Esophagus muscularis mucosa (tissue), 4 donors: ENCODE measurements at regions not wholly inside any gene's neighbourhood (a gene's known extent, or its start where the extent isn't known, plus 50 kb on each side); places are given as distances from the start of the nearest gene placed in this dataset.

Experiments
- EP300 ChIP-seq: sonication (generic); formaldehyde crosslinking; IDR thresholded peaks from one replicate; pipeline ENCODE4 v1.6.1; 2017; ENCODE audit warnings: antibody characterized with exemption
- POLR2A ChIP-seq: fragments of 450-650 bp; IDR thresholded peaks from one replicate; pipeline ENCODE4 v1.6.1; 2017; ENCODE audit warnings: antibody characterized with exemption, moderate library complexity, mild to moderate bottlenecking, low read depth
- POLR2AphosphoS5 ChIP-seq, 2 donors: sonication (generic); formaldehyde crosslinking; IDR thresholded peaks; one replicate each; pipeline ENCODE4 v1.6.1; 2017; ENCODE audit warnings: antibody characterized with exemption in 2 of 2
- TF ChIP-seq, protein P1 (sequence below), 3 experiments: fragments of 200-600 bp in 2 of 3; fragments of 450-650 bp in 1 of 3; sonication (generic) in 2 of 3; IDR thresholded peaks; one replicate each; pipeline ENCODE4 v1.5.1; 2017 to 2019; ENCODE audit warnings: antibody characterized with exemption in 3 of 3, mild to moderate bottlenecking in 2 of 3, moderate library complexity in 1 of 3

DNA sequence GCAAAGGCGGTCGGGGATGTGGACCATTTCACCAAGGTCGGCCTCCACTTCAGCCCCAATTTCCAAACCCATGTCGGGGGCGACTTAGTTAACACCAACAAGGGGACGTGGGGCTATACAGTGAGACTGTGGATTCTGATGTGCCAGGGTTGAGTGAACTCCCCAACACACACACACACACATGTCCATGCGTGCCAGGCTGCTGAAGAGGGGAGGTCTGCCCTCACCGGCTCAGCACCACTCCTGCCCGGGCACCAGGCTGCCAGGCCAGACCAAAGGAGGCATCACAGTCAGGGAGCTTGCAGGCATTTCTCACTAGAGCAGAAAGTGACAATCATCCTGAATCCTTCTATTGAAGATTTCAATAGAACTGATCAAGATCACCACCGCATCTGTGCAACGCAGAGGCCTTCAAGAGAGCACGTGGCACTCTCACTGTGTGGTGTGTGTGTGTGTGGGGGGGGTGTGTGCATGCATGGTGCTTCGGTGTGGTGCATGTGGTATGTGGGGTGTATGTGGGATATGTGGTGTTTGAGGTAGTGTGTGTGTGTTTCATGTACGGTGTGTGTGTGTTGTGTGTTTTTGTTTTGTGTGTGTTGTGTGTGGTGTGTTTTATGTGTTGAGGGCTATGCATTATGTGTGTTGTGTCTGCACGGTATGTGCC is 403.5 kb upstream of the RNF32 start:
- TF ChIP-seq, protein P1, sequence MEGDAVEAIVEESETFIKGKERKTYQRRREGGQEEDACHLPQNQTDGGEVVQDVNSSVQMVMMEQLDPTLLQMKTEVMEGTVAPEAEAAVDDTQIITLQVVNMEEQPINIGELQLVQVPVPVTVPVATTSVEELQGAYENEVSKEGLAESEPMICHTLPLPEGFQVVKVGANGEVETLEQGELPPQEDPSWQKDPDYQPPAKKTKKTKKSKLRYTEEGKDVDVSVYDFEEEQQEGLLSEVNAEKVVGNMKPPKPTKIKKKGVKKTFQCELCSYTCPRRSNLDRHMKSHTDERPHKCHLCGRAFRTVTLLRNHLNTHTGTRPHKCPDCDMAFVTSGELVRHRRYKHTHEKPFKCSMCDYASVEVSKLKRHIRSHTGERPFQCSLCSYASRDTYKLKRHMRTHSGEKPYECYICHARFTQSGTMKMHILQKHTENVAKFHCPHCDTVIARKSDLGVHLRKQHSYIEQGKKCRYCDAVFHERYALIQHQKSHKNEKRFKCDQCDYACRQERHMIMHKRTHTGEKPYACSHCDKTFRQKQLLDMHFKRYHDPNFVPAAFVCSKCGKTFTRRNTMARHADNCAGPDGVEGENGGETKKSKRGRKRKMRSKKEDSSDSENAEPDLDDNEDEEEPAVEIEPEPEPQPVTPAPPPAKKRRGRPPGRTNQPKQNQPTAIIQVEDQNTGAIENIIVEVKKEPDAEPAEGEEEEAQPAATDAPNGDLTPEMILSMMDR (IDR thresholded peaks at IDR 0.05), result no peak
- TF ChIP-seq POLR2A, result no peak
- TF ChIP-seq EP300, result no peak
- no peak for TF ChIP-seq POLR2AphosphoS5 (IDR thresholded peaks at IDR 0.05)
